A549 (cell line): ENCODE measurements at regions not wholly inside any gene's neighbourhood (a gene's known extent, or its start where the extent isn't known, plus 50 kb on each side); places are given as distances from the start of the nearest gene placed in this dataset.

Experiments used
- ATAC-seq, 2 experiments: fragments of 200-7000 bp in 1 of 2; fragments of >200 bp in 1 of 2; cut with Nextera tagmentation in 1 of 2; cut with Tn5 transposase in 1 of 2; 3 replicates each; pipeline versions ENCODE4 v1.8.0 to v1.9.1; 2018 to 2020; ENCODE audit warnings: mild to moderate bottlenecking in 1 of 2, moderate library complexity in 1 of 2
- CTCF ChIA-PET: fragments of 300-600 bp; sonication (Branson Sonifier 250); formaldehyde crosslinking; extraction: SDS; loops from one replicate; lab custom pipeline; 2021; ENCODE audit warnings: antibody characterized with exemption, inconsistent platforms; lab: Yijun Ruan, JAX
- POLR2A ChIA-PET: fragments of 350-600 bp; formaldehyde crosslinking; extraction: SDS; loops from one replicate; lab custom pipeline; 2021; ENCODE audit warnings: antibody characterized with exemption, inconsistent platforms; lab: Yijun Ruan, JAX
- DNase-seq, 2 experiments: peaks; one replicate each; pipeline versions ENCODE4 v3.0.0 to v3.0.0-alpha.2; 2011 to 2016; ENCODE audit warnings: low read depth in 1 of 2, low spot score in 1 of 2
- FAIRE-seq: peaks from 2 replicates; lab custom pipeline; 2011; peaks lifted over from hg19 to GRCh38; lab: Jason Lieb, UNC
- H3K27ac ChIP-seq, 2 experiments: fragments of >200 bp; sonication (Bioruptor Twin); formaldehyde crosslinking; 3 replicates each; pipeline ENCODE4 v1.5.1; 2016 to 2017
- H3K4me1 ChIP-seq: fragments of >200 bp; sonication (Bioruptor Twin); formaldehyde crosslinking; 3 replicates; pipeline ENCODE4 v1.6.1; 2016
- H3K4me2 ChIP-seq: fragments of >200 bp; sonication (Bioruptor Twin); formaldehyde crosslinking; 3 replicates; pipeline ENCODE4 v1.6.1; 2016
- H3K4me3 ChIP-seq: fragments of >200 bp; sonication (Bioruptor Twin); formaldehyde crosslinking; 3 replicates; pipeline ENCODE4 v1.5.1; 2016
- H3K9me3 ChIP-seq: fragments of >200 bp; sonication (Bioruptor Twin); formaldehyde crosslinking; 3 replicates; pipeline ENCODE4 v1.6.1; 2016
- ATOH8 ChIP-seq: fragments of 250-450 bp; sonication (Bioruptor Pico); IDR thresholded peaks from 2 replicates; pipeline ENCODE4 v1.5.0; 2020; ENCODE audit warnings: low read depth, mild to moderate bottlenecking, moderate library complexity
- BHLHE40 ChIP-seq: IDR thresholded peaks from 2 replicates; pipeline ENCODE4 v1.6.1; 2012; ENCODE audit warnings: low read depth, low read length, inconsistent platforms
- CBX2 ChIP-seq: fragments of 200-600 bp; sonication (generic); IDR thresholded peaks from 2 replicates; pipeline ENCODE4 v1.6.1; 2016; ENCODE audit warnings: low read depth, mild to moderate bottlenecking, borderline replicate concordance
- CBX8 ChIP-seq: fragments of 200-600 bp; sonication (generic); IDR thresholded peaks from 2 replicates; pipeline ENCODE4 v1.6.1; 2016
- CEBPB ChIP-seq, 2 experiments: fragments of >200 bp in 1 of 2; sonication (Bioruptor Twin) in 1 of 2; formaldehyde crosslinking in 1 of 2; IDR thresholded peaks; 2 replicates each; pipeline ENCODE4 v1.6.1; 2012 to 2016
- EHF ChIP-seq: fragments of 250-450 bp; sonication (Bioruptor Pico); IDR thresholded peaks from 2 replicates; pipeline ENCODE4 v1.5.0; 2020; ENCODE audit warnings: mild to moderate bottlenecking
- ELK1 ChIP-seq: fragments of 150-350 bp; IDR thresholded peaks from 2 replicates; pipeline ENCODE4 v1.6.1; 2014; ENCODE audit warnings: low read depth, mild to moderate bottlenecking, low read length
- EP300 ChIP-seq, 2 experiments: fragments of >200 bp; sonication (Bioruptor Twin); formaldehyde crosslinking; IDR thresholded peaks; 2 replicates in 1 of 2; 3 replicates in 1 of 2; pipeline ENCODE4 v1.6.1; 2016 to 2017
- FOSB ChIP-seq: fragments of 250-450 bp; sonication (Bioruptor Pico); IDR thresholded peaks from 2 replicates; pipeline ENCODE4 v1.5.0; 2020; ENCODE audit warnings: mild to moderate bottlenecking, moderate library complexity
- FOSL2 ChIP-seq, 2 experiments: fragments of 450-650 bp in 1 of 2; fragments of >200 bp in 1 of 2; sonication (Bioruptor Twin) in 1 of 2; formaldehyde crosslinking; IDR thresholded peaks; 2 replicates each; pipeline versions ENCODE4 v1.5.0 to v1.6.1; 2016 to 2020; ENCODE audit warnings: mild to moderate bottlenecking in 1 of 2, moderate library complexity in 1 of 2
- FOXS1 ChIP-seq: fragments of 250-450 bp; sonication (Bioruptor Pico); IDR thresholded peaks from 2 replicates; pipeline ENCODE4 v1.5.0; 2020; ENCODE audit warnings: mild to moderate bottlenecking, moderate library complexity
- HES2 ChIP-seq: fragments of >200 bp; sonication (Bioruptor Twin); formaldehyde crosslinking; IDR thresholded peaks from 2 replicates; pipeline ENCODE4 v1.6.1; 2016
- HEYL ChIP-seq: fragments of 250-450 bp; sonication (Bioruptor Pico); IDR thresholded peaks from 2 replicates; pipeline ENCODE4 v1.8.0; 2021; ENCODE audit warnings: mild to moderate bottlenecking, moderate library complexity
- HOXA7 ChIP-seq: fragments of 250-450 bp; sonication (Bioruptor Pico); IDR thresholded peaks from 2 replicates; pipeline ENCODE4 v1.5.0; 2020; ENCODE audit warnings: mild to moderate bottlenecking, moderate library complexity
- HOXB5 ChIP-seq: fragments of 250-450 bp; sonication (Bioruptor Pico); IDR thresholded peaks from 2 replicates; pipeline ENCODE4 v1.5.0; 2020; ENCODE audit warnings: mild to moderate bottlenecking, moderate library complexity
- KDM5A ChIP-seq: fragments of 200-600 bp; sonication (generic); IDR thresholded peaks from 2 replicates; pipeline ENCODE4 v1.6.1; 2016; ENCODE audit warnings: antibody characterized with exemption, mild to moderate bottlenecking
- MAFK ChIP-seq: fragments of 450-650 bp; IDR thresholded peaks from 2 replicates; pipeline ENCODE4 v1.6.1; 2014; ENCODE audit not compliant: partially characterized antibody
- MAZ ChIP-seq: fragments of 150-350 bp; IDR thresholded peaks from 2 replicates; pipeline ENCODE4 v1.6.1; 2014; ENCODE audit warnings: antibody characterized with exemption, low read depth, low read length, borderline replicate concordance
- MYC ChIP-seq: IDR thresholded peaks from 2 replicates; pipeline ENCODE4 v1.6.1; 2012; ENCODE audit warnings: mild to moderate bottlenecking, inconsistent platforms, low read length, improper control_type of control experiment, borderline replicate concordance
- PBX3 ChIP-seq: IDR thresholded peaks from 2 replicates; pipeline ENCODE4 v1.6.1; 2012
- RAD21 ChIP-seq, 2 experiments: fragments of >200 bp in 1 of 2; sonication (Bioruptor Twin) in 1 of 2; formaldehyde crosslinking in 1 of 2; IDR thresholded peaks in 1 of 2; conservative IDR thresholded peaks in 1 of 2; 2 replicates in 1 of 2; 3 replicates in 1 of 2; pipeline ENCODE4 v1.6.1; 2012 to 2018; ENCODE audit warnings: inconsistent platforms in 1 of 2
- RARB ChIP-seq: fragments of 250-450 bp; sonication (Bioruptor Pico); IDR thresholded peaks from 2 replicates; pipeline ENCODE4 v1.8.0; 2021; ENCODE audit warnings: mild to moderate bottlenecking, moderate library complexity
- RCOR1 ChIP-seq: fragments of 150-350 bp; IDR thresholded peaks from 2 replicates; pipeline ENCODE4 v1.6.1; 2014; ENCODE audit warnings: antibody characterized with exemption, low read length, low read depth
- RNF2 ChIP-seq: fragments of 200-600 bp; sonication (generic); IDR thresholded peaks from 2 replicates; pipeline ENCODE4 v1.6.1; 2016; ENCODE audit warnings: low read depth, mild to moderate bottlenecking, antibody characterized with exemption, moderate library complexity, borderline replicate concordance
- SMC3 ChIP-seq: fragments of >200 bp; sonication (Bioruptor Twin); formaldehyde crosslinking; IDR thresholded peaks from 3 replicates; pipeline ENCODE4 v1.6.1; 2018; ENCODE audit warnings: inconsistent platforms
- SREBF2 ChIP-seq: fragments of 450-650 bp; IDR thresholded peaks from 2 replicates; pipeline ENCODE4 v1.6.1; 2014; ENCODE audit warnings: mild to moderate bottlenecking, moderate library complexity
- ZSCAN20 ChIP-seq: fragments of 250-450 bp; sonication (Bioruptor Pico); IDR thresholded peaks from 2 replicates; pipeline ENCODE4 v1.8.0; 2022; ENCODE audit warnings: mild to moderate bottlenecking, moderate library complexity
- WGBS: methylation state at CpG from one replicate; pipeline ENCODE4 v1.1.6; 2017; ENCODE audit errors: missing lambda C conversion rate; 5-methylcytosine and 5-hydroxymethylcytosine counted together

GRCh38 chr6:43941174-43941573 lies 171.2 kb downstream of the VEGFA start:
- no peak for DNase-seq
- ChIA-PET POLR2A (no interaction called here), CTCF (interaction anchor here (0.8 to 2.3 kb wide), 7 partner anchors 9 to 133 kb away, joined by 3 to 7 read pairs (median 3); no protein-coding TSS in a partner anchor)
- no peak overlapping the region for H3K4me2 ChIP-seq
- WGBS, result 50% methylated on average over 1 of the region's 5 CpGs
- no peak for FAIRE-seq
- TF ChIP-seq ZSCAN20 (CRISPR knock-in tag), result no peak
- TF ChIP-seq RCOR1, result no peak
- TF ChIP-seq PBX3, result no peak
- TF ChIP-seq FOSB (CRISPR knock-in tag), result no peak
- no peak for TF ChIP-seq HOXB5 (CRISPR knock-in tag)
- no peak for TF ChIP-seq MYC
- no peak for TF ChIP-seq CEBPB (IDR thresholded peaks at IDR 0.05)
- TF ChIP-seq RARB (CRISPR knock-in tag), result no peak
- TF ChIP-seq SMC3, result no peak
- TF ChIP-seq EP300 (IDR thresholded peaks at IDR 0.05), result no peak
- TF ChIP-seq ATOH8 (CRISPR knock-in tag), result no peak
- TF ChIP-seq CBX2, result no peak
- TF ChIP-seq HOXA7 (CRISPR knock-in tag), result no peak
- TF ChIP-seq RAD21 (conservative IDR thresholded peaks at IDR 0.05 in 1 of 2, IDR thresholded peaks at IDR 0.05 in 1 of 2), result no peak
- no peak for TF ChIP-seq CBX8
- no peak for TF ChIP-seq BHLHE40
- no peak for TF ChIP-seq FOSL2 (IDR thresholded peaks at IDR 0.05)
- TF ChIP-seq FOSL2 (CRISPR knock-in tag; IDR thresholded peaks at IDR 0.05), result no peak
- no peak for TF ChIP-seq ELK1
- TF ChIP-seq RNF2, result no peak
- no peaks in the 10 kb centered on the region for H3K4me1 ChIP-seq
- no peak overlapping the region for H3K4me3 ChIP-seq
- ATAC-seq, result no peak
- no peak overlapping the region for H3K27ac ChIP-seq
- H3K9me3 ChIP-seq, result peaks cover 10% of the 10 kb centered on the region; the same call in 2 of the 3 replicates

- DNase-seq (no peak), ATAC-seq (no peak), FAIRE-seq (no peak)
- Histone ChIP-seq H3K4me1 (no peaks in the 10 kb centered on the region), H3K4me3 (no peak overlapping the region), H3K4me2 (no peak overlapping the region), H3K9me3 (peaks cover 8% of the 10 kb centered on the region; the same call in 2 of the 3 replicates), H3K27ac (no peak overlapping the region)
- WGBS, result 73% methylated on average over 9 of the region's 10 CpGs
- CTCF ChIA-PET, result interaction anchor here (0.8 to 1.5 kb wide), 5 partner anchors 13 to 59 kb away, joined by 3 to 4 read pairs (median 3); no protein-coding TSS in a partner anchor
- no peak for TF ChIP-seq MAFK
- TF ChIP-seq EHF (CRISPR knock-in tag), result no peak
- TF ChIP-seq HEYL (CRISPR knock-in tag), result no peak
- no peak for TF ChIP-seq HES2
- no peak for TF ChIP-seq RCOR1
- no peak for TF ChIP-seq KDM5A
- no peak for TF ChIP-seq ATOH8 (CRISPR knock-in tag)
- no peak for TF ChIP-seq SREBF2
- no peak for TF ChIP-seq FOXS1 (CRISPR knock-in tag)
- TF ChIP-seq MAZ, result no peak
- no peak for TF ChIP-seq PBX3
- TF ChIP-seq HOXA7 (CRISPR knock-in tag), result no peak
- no peak for TF ChIP-seq ZSCAN20 (CRISPR knock-in tag)
- POLR2A ChIA-PET, result no interaction called here
Measured at GRCh38 chr6:43940393-43941087, 170.5 kb downstream of the VEGFA start.
